ENCODE measurements at regions not wholly inside any gene's neighbourhood (a gene's known extent, or its start where the extent isn't known, plus 50 kb on each side); places are given as distances from the start of the nearest gene placed in this dataset.
"Not testable (repeated sequence)": the region's sequence is repeated elsewhere in the genome, so short reads cannot be mapped to it uniquely, and the experiment has no call there.

DNA sequence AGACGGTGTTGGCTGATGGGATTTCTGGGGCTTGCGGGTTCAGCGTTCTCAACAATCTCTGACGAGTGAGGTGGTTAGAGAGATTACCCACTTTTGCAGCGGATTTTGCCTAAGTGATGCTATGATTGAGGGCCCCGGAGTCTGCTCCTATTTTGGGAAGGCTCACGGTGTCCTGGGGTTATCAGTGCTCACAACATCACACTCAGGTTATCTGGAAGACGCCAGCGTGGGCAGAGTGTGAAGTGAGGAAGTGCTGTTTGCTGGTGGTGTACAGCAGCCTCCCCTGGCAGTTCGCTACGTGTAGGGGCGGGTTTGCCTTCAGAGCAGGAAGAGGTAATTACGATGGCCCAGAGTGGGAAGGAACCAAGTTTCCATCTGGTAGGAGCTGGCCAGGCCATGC lies 341.2 kb upstream of the IRX2 start:
- DNase-seq = no peak

- no peak for DNase-seq
These were observed 340.7 kb upstream of the IRX2 start for GRCh38 chr5:3092211-3092610.

DNA sequence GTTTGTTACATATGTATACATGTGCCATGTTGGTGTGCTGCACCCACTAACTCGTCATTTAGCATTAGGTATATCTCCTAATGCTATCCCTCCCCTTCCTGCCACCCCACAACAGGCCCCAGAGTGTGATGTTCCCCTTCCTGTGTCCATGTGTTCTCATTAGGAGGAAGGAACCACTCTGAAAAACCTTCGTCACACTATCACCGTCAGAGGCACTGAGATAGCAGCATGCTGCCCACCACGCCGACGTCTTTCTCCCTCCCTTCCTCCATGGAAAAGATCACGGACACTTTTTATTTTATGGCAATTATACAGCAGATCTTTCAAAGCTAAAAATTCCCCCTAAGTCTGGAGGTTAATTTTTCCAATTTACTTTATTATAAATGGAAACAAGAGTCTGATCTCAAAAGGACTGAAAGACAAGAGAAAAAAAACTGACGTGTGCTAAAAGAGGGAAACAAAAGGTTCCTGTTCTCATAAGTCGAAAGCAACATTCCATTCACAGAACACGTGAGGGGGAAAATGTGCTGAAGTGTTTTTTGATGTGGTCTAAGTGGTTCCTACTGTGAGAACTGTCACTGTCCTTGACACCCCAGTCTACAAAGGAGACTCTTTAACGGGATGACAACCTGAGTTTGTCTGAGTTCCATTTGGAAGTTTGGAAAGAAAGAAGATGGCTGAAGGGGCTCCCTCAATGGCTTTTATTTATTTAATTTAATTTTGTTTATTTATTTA lies 339.7 kb upstream of the IRX2 start:
- DNase-seq = no peak

DNA sequence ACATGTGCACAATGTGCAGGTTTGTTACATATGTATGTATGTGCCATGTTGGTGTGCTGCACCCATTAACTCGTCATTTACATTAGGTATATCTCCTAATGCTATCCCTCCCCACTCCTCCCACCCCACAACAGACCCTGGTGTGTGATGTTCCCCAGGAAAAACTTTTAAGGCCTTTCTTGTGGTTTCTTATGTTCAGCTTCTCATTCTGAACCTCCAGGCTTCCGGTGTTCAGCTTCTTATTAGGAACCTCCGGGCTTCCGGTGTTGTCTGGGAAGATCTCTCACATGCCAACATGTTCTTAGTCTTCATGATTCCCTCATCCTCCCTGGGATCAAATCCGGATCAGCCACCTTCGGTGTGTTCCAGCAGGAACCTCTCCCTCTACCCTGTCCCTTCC lies 338.8 kb upstream of the IRX2 start:
- DNase-seq = not testable (repeated sequence)

DNA sequence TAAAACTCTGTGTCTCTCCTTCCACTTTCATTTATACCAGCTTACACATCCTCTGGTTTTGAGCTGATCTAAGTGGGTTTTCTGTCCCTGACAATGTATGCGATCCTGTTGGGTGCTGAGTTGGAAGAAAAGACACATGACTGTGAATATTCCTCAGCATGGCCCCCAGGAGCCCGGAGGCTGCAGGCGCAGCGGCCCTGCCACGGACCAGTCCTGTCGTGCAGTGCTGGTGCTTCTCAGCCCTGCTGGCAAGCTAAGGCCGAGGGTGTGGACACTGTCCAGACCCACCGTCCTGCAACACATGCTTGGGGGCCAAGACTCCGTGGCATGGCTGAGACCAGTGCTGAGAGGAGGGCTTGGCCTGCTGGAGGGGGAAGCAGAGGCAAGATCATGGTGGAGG lies 328.9 kb upstream of the IRX2 start:
- no peak for DNase-seq

DNA sequence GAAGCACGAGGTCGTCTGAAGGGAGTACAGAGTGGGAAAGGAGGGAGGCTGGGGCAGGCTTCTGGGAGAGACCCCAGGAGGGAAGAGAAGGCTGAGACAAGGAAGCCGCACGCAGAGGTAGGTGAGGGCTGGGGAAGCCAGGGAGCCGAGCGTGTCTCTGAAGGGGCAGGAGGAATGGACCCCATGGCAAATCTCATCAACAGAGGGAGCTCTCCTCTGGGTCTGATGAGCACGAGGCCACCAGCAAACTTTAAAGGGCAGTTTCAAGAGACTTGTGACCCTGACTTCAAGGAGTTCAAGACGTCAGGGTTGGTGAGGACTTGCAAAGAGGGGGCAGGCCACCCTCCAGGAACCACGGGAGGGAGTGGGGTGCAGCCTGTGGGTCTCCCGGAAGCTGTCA lies 326.2 kb upstream of the IRX2 start:
- no peak for DNase-seq

- no peak for DNase-seq
These were observed 323.8 kb upstream of the IRX2 start for GRCh38 chr5:3075309-3075708.

- no peak for DNase-seq
These were observed 316.9 kb upstream of the IRX2 start for GRCh38 chr5:3068401-3068800.

GRCh38 chr5:3060283-3060682 lies 308.8 kb upstream of the IRX2 start:
- no peak for DNase-seq

DNA sequence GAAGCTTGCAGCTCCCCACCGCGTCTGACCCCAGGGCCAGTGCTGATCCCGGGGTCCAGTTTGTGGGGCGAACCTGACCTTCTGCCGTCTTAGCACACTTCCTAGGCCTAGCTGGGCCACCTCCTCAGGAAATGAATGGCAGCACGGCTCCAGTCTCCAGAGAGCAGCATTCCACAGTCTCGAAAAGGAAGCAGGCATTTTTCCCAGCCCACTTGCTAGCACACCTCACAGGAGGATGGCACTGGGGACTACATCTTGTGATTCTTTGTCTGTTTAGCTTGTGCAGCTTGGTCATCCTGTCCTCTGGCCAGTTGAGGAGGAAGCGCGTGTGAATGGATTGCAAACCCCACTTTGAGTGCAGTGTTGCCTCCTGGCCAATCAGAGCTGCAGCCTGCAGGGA lies 308.0 kb upstream of the IRX2 start:
- no peak for DNase-seq

DNA sequence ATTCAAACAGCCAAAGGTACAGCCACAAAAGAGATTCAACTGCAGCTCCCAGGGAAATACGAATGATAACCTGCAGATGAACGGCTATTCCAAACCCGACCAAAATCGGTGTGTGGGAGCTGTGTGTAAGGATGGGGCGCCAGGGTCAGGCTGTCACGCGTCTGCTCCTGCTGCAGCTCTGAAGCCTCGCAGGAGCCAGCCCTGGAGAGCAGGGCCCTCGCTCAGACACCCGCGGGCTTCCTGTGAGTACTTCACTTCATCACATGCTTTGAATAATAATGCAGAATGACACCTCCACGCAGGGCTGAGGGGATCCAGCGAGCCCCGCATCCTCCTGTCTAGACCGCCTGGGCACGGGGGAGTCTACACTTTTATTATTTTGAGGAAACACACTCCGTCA lies 307.5 kb upstream of the IRX2 start:
- no peak for DNase-seq

- DNase-seq = no peak
These were observed 305.4 kb upstream of the IRX2 start for GRCh38 chr5:3056866-3057265.

DNA sequence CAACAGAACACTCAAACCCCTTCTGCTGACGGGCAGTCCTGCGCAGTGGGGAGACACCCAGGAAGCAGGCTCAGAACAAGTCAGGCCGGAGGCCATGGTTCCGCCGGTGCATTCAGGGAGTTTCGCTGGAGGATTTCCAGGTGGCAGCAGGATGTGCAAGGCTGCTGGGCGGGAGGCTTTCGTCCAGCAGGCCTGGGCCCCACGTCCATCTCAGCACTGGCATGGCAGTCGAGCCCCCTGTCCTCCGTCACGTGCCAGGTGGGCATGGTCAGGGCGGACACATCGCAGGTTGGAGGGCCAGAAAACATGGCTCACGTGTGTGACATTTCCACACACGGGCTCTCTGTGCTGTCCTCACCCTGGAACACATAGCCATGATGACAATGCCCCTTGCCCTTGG lies 299.9 kb upstream of the IRX2 start:
- no peak for DNase-seq

- no peak for DNase-seq
These were observed 299.4 kb upstream of the IRX2 start for GRCh38 chr5:3050863-3051262.

DNA sequence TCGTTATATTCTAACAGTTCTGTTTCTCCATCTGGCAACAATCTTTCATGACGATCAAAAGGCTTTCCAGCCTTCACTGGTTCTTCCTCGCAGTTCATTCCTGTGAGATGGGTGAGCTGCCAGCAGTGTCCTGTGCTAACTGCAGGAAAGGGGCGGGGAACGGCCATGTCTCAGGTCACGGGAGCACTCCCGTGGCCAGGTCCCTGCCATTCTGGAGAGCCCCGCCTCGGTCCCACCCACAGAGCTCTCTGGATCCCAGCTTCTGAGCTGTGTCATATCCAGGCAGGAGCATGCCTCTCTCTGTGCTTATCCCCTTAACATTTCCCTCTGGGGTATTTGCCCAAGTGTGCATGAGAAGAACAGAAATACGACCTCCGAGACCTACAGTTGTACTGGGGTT lies 297.8 kb upstream of the IRX2 start:
- no peak for DNase-seq

GRCh38 chr5:3047212-3047774 lies 295.8 kb upstream of the IRX2 start:
- DNase-seq = no peak

- no peak for DNase-seq
These were observed 292.1 kb upstream of the IRX2 start for GRCh38 chr5:3043600-3043999.

GRCh38 chr5:3041001-3041400 lies 289.5 kb upstream of the IRX2 start:
- no peak for DNase-seq

DNA sequence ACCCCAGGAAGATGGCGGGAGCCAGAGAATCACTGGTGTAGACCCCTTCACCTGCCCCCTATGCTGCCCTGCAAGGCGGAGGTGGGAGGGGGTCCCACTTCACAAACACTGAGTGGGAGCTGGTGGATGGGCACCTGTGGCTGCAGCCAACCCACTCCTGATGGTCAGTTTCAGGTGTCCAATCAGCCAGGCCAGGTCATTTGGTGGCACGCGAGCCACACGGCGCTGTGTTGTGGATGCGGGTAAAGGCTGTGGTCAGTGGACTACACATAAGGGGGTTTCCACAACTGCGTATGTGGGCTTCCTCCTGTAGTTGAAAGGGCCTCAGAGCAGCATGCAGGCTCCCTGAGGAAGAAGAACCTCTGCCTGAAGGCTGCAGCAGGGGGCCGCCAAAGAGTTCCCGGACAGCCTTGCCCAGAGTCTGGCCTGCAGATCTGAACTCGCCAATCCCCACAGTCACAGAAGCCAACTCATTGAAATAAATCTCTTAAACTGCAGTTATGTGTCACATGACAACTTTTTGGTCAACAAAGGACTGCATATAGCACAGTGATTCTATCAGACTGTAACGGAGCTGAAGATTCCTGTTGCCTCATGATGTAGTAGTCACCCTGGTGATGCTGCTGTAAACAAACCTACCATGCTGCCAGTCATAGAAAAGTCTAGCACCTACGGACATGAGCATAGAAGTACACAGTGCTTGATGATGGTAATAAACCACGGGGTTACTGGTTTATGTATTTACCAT lies 284.7 kb upstream of the IRX2 start:
- DNase-seq = no peak

- no peak for DNase-seq
These were observed 284.0 kb upstream of the IRX2 start for GRCh38 chr5:3035452-3035851.

DNA sequence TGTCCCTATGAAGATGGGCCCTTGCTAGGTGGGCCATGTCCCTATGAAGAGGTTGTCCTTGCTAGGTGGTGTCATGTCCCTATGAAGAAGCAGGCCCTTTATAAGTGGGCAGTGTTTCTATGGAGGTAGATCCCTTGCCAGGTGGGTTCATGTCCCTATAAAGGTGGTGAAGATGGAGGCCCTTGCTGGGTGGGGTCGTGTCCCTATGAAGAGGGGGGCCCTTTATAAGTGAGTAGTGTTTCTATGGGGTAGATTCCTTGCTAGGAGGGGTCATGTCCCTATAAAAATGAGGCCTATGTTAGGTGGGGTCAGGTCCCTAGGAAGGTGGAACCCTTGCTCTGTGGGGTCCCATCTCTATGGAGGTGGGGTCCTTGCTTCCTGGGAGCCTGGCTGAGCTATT lies 283.4 kb upstream of the IRX2 start:
- no peak for DNase-seq

DNA sequence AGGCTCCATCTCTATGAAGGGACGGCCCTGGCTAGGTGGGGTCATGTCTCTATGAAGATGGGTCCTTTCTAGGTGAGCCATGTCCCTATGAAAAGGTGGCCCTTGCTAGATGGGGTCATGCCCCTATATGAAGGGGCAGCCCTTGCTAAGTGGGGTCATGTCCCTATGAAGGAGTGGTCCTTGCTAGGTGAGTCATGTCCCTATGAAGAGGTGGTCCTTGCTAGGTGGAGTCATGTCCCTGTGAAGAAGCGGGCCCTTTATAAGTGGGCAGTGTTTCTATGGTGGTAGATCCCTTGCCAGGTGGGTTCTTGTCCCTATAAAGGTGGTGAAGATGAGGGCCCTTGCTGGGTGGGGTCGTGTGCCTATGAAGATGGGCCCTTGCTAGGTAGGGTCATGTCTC lies 283.0 kb upstream of the IRX2 start:
- DNase-seq = no peak

- no peak for DNase-seq
These were observed 281.7 kb upstream of the IRX2 start for GRCh38 chr5:3033033-3033755.

GRCh38 chr5:3032513-3032912 lies 281.0 kb upstream of the IRX2 start:
- no peak for DNase-seq

Measured in femur (tissue), 1 donor.